HEK293 (cell line): ENCODE measurements at regions not wholly inside any gene's neighbourhood (a gene's known extent, or its start where the extent isn't known, plus 50 kb on each side); places are given as distances from the start of the nearest gene placed in this dataset.
"Not testable (repeated sequence)": the region's sequence is repeated elsewhere in the genome, so short reads cannot be mapped to it uniquely, and the experiment has no call there.

Source experiments
- CTCF ChIA-PET: fragments of 350-600 bp; formaldehyde crosslinking; extraction: SDS; loops from one replicate; lab custom pipeline; 2021; ENCODE audit warnings: antibody characterized with exemption; lab: Yijun Ruan, JAX
- POLR2A ChIA-PET: fragments of 300-600 bp; formaldehyde crosslinking; extraction: SDS; loops from one replicate; lab custom pipeline; 2020; ENCODE audit warnings: antibody characterized with exemption, inconsistent platforms; lab: Yijun Ruan, JAX
- H3K27ac ChIP-seq: fragments of 200-500 bp; sonication (Bioruptor generic); 2 replicates; pipeline ENCODE4 v1.5.1; 2014; ENCODE audit warnings: low read depth, low read length, control low read depth, inconsistent platforms; ENCODE audit errors: extremely low read depth
- H3K36me3 ChIP-seq, 2 experiments: fragments of 200-500 bp in 1 of 2; sonication (Bioruptor generic) in 1 of 2; 1 replicate in 1 of 2; 2 replicates in 1 of 2; pipeline ENCODE4 v1.5.1; 2014 to 2017; ENCODE audit warnings: inconsistent platforms in 2 of 2, low read length in 2 of 2; ENCODE audit not compliant: control insufficient read depth in 2 of 2, insufficient read depth in 1 of 2
- H3K4me1 ChIP-seq: fragments of 200-500 bp; sonication (Bioruptor generic); 2 replicates; pipeline ENCODE4 v1.5.1; 2014; ENCODE audit warnings: mild to moderate bottlenecking, low read length, inconsistent platforms; ENCODE audit not compliant: control insufficient read depth, insufficient read depth
- H3K4me3 ChIP-seq: 2 replicates; pipeline ENCODE4 v1.5.1; 2011; ENCODE audit warnings: low read depth, mild to moderate bottlenecking, control low read depth, low read length, moderate library complexity
- H3K9me3 ChIP-seq: fragments of 200-500 bp; sonication (Bioruptor generic); 2 replicates; pipeline ENCODE4 v1.5.1; 2014; ENCODE audit warnings: low read depth, low read length, inconsistent platforms; ENCODE audit not compliant: control insufficient read depth, insufficient read depth
- ZFP69B ChIP-seq: fragments of 450-650 bp; formaldehyde crosslinking; IDR thresholded peaks from 2 replicates; pipeline ENCODE4 v1.5.1; 2016; ENCODE audit warnings: missing biosample characterization, missing genetic modification characterization
- ZIC2 ChIP-seq: fragments of 450-650 bp; formaldehyde crosslinking; IDR thresholded peaks from 2 replicates; pipeline ENCODE4 v1.5.1; 2016; ENCODE audit warnings: missing biosample characterization, missing genetic modification characterization
- ZNF677 ChIP-seq: fragments of 450-650 bp; IDR thresholded peaks from 2 replicates; pipeline ENCODE4 v1.5.0; 2018; ENCODE audit warnings: missing biosample characterization, mild to moderate bottlenecking, missing genetic modification characterization, moderate library complexity
- ZNF692 ChIP-seq: fragments of 450-650 bp; formaldehyde crosslinking; IDR thresholded peaks from 2 replicates; pipeline ENCODE4 v1.5.1; 2016; ENCODE audit warnings: missing biosample characterization, missing genetic modification characterization
- TF ChIP-seq, protein P1 (sequence below): fragments of 450-650 bp; formaldehyde crosslinking; IDR thresholded peaks from 2 replicates; pipeline ENCODE4 v1.5.1; 2017; ENCODE audit warnings: missing biosample characterization, missing genetic modification characterization

DNA sequence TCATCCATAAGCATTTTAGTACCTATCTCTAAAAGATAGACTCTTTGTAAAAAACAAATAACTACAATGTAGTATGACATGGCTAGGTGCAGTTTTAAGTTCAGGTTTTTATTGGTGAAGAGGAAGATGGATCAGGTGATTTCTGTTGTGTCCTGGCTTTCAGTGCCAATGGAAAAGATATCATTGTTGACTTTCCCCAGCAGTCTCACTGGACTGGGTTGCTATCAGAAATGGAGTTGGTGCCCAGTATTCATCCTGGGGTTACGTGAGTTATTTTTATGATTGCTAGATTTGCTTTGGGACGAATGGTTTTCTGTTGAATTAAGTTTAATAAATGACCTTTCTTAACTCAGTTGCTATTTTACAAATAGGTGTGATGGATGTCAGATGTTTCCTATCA, 120.5 kb downstream of the GOLGA6L22 start:
- CTCF ChIA-PET, POLR2A ChIA-PET, H3K36me3 ChIP-seq, H3K4me3 ChIP-seq, H3K4me1 ChIP-seq, H3K27ac ChIP-seq, H3K9me3 ChIP-seq: not testable (repeated sequence)

GRCh38 chr15:22587391-22587790, 128.7 kb downstream of the GOLGA6L22 start:
- H3K27ac ChIP-seq, CTCF ChIA-PET, POLR2A ChIA-PET: not testable (repeated sequence)

GRCh38 chr15:22598552-22598951, 139.8 kb downstream of the GOLGA6L22 start:
- CTCF ChIA-PET, H3K4me1 ChIP-seq, H3K9me3 ChIP-seq, H3K36me3 ChIP-seq, POLR2A ChIA-PET, H3K4me3 ChIP-seq, H3K27ac ChIP-seq: not testable (repeated sequence)

More at GRCh38 chr15:22587391-22587790, 128.7 kb downstream of the GOLGA6L22 start:
- H3K4me3 ChIP-seq, H3K4me1 ChIP-seq, H3K36me3 ChIP-seq, H3K9me3 ChIP-seq: not testable (repeated sequence)

DNA sequence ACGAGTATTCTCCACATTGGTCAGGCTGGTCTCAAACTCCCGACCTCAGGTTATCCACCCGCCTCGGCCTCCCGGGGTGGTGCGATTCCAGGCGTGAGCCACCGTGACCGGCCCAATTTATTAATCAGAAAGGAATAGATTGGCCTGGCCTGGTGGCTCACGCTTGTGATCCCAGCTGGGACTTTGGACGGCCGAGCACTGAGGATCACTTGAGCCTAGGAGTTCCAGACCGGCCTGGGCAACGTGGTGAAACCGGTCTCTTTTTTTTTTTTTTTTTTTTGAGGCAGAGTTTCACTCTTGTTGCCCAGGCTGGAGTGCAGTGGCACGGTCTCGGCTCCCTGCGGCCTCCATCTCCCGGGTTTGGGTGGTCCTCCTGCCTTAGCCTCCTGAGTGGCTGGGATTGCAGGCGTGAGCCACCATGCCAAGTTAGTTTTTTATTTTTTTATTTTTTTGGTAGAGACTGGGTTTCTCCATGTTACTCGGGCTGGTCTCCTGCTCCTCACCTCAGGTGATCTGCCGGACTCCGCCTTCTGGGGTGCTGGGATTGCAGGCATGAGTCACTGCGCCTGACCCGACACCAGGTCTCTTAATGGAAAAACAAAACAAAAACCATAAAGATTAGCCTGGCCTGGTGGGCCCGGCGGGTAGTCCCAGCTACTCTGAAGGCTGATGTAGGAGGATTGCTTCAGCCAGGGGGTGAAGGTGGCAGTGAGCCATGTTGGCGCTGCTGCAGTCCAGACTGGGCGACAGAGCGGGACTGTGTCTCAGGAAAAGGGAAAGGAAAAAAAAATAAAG, 141.0 kb downstream of the GOLGA6L22 start:
- H3K27ac ChIP-seq, H3K4me3 ChIP-seq, POLR2A ChIA-PET, H3K4me1 ChIP-seq, H3K36me3 ChIP-seq, CTCF ChIA-PET, H3K9me3 ChIP-seq: not testable (repeated sequence)
- 0 out of 2 replicates have a peak, but pooled peaks have one; percentile 25 for TF ChIP-seq ZNF692 (tag by site-specific recombination)
- peak; percentile 53 for TF ChIP-seq ZIC2
- 0 out of 2 replicates have a peak, but pooled peaks have one; percentile 32 for TF ChIP-seq ZNF677 (tag by site-specific recombination)
- TF ChIP-seq ZFP69B (tag by site-specific recombination) = peak; percentile 95

- POLR2A ChIA-PET, H3K9me3 ChIP-seq, H3K36me3 ChIP-seq, H3K4me1 ChIP-seq, CTCF ChIA-PET, H3K27ac ChIP-seq, H3K4me3 ChIP-seq: not testable (repeated sequence)
These were observed 158.3 kb downstream of the GOLGA6L22 start for GRCh38 chr15:22616976-22617375.

DNA sequence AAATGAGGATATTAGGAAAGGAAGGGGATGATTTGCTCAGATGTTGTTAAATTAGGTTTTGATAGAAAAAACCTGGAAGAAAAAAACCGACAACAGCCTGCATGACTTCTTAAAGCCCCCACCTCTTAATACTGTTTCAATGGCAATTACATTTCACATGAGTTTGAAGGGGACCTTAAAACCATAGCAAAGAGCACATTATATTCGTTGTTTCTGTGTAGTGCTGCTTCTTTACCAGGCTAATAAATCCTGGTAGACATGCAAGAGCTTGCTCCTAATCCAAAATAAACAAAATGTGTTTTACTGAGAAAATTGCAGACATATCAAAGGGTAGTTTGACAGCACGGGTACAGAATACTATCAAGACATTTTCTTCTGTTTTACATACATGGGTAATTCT, 154.7 kb upstream of the NIPA1 start:
- H3K27ac ChIP-seq, H3K4me3 ChIP-seq, POLR2A ChIA-PET, H3K4me1 ChIP-seq, H3K9me3 ChIP-seq, H3K36me3 ChIP-seq, CTCF ChIA-PET: not testable (repeated sequence)
- TF ChIP-seq, protein P1, sequence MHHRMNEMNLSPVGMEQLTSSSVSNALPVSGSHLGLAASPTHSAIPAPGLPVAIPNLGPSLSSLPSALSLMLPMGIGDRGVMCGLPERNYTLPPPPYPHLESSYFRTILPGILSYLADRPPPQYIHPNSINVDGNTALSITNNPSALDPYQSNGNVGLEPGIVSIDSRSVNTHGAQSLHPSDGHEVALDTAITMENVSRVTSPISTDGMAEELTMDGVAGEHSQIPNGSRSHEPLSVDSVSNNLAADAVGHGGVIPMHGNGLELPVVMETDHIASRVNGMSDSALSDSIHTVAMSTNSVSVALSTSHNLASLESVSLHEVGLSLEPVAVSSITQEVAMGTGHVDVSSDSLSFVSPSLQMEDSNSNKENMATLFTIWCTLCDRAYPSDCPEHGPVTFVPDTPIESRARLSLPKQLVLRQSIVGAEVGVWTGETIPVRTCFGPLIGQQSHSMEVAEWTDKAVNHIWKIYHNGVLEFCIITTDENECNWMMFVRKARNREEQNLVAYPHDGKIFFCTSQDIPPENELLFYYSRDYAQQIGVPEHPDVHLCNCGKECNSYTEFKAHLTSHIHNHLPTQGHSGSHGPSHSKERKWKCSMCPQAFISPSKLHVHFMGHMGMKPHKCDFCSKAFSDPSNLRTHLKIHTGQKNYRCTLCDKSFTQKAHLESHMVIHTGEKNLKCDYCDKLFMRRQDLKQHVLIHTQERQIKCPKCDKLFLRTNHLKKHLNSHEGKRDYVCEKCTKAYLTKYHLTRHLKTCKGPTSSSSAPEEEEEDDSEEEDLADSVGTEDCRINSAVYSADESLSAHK (tag by site-specific recombination) = peak; percentile 95

- H3K4me1 ChIP-seq, H3K27ac ChIP-seq, POLR2A ChIA-PET, H3K9me3 ChIP-seq, H3K36me3 ChIP-seq, CTCF ChIA-PET, H3K4me3 ChIP-seq: not testable (repeated sequence)
These were observed 146.5 kb upstream of the NIPA1 start for GRCh38 chr15:22639983-22640382.
